AG10803 (cell line): ENCODE measurements at regions not wholly inside any gene's neighbourhood (a gene's known extent, or its start where the extent isn't known, plus 50 kb on each side); places are given as distances from the start of the nearest gene placed in this dataset.

Experiments used
- DNase-seq: peaks from one replicate; pipeline ENCODE4 v3.0.0; 2010; ENCODE audit warnings: low read depth
- H3K4me3 ChIP-seq: 2 replicates; pipeline ENCODE4 v1.5.1; 2011; ENCODE audit warnings: mild to moderate bottlenecking, low read length, control low read depth
- TF ChIP-seq, protein P1 (sequence below): conservative IDR thresholded peaks from 2 replicates; pipeline ENCODE4 v1.5.1; 2011; ENCODE audit warnings: mild to moderate bottlenecking, low read length, control low read depth, inconsistent platforms

DNA sequence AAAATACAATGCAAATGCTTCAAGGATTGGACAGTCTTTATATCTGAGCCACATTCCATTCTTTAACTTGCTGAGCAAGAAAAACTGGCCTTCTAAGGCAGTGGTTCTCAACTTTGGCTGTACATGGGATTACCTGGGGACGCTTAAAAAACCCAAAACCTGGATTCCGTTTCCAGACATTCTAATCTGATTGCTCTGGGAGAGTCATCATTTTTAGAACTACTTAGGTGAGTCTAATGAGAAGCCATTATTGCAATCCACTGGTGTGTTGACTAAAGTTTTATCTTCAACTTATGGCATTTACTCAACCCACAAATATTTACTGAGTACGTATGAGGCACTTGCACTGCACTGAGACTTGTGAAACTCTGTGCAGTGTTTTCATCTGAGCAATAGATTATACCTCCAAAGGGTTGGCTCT is 195.7 kb upstream of the ATP11B start:
- no peak overlapping the region for H3K4me3 ChIP-seq
- DNase-seq, result no peak
- TF ChIP-seq, protein P1, sequence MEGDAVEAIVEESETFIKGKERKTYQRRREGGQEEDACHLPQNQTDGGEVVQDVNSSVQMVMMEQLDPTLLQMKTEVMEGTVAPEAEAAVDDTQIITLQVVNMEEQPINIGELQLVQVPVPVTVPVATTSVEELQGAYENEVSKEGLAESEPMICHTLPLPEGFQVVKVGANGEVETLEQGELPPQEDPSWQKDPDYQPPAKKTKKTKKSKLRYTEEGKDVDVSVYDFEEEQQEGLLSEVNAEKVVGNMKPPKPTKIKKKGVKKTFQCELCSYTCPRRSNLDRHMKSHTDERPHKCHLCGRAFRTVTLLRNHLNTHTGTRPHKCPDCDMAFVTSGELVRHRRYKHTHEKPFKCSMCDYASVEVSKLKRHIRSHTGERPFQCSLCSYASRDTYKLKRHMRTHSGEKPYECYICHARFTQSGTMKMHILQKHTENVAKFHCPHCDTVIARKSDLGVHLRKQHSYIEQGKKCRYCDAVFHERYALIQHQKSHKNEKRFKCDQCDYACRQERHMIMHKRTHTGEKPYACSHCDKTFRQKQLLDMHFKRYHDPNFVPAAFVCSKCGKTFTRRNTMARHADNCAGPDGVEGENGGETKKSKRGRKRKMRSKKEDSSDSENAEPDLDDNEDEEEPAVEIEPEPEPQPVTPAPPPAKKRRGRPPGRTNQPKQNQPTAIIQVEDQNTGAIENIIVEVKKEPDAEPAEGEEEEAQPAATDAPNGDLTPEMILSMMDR, result no peak

DNA sequence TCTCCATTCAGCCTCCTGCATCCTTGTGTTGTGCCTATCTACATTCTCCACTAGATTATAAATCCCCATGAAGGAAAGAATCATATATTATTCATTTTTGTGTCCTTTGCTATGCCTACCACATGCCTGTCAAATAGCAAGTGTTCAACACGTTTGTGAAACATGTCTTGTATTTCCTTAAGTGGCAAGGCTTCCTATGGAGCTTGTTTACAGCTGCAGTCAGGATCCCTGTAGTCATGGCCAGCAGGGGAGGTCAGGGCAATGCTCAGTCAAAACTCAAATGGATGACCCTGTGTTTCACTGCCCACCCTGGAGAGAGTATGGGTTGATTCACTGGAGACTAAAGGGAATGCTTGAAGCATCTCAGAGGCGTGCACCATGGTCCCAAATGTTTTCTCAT is 191.7 kb upstream of the ATP11B start:
- DNase-seq, result no peak
- no peak overlapping the region for H3K4me3 ChIP-seq
- TF ChIP-seq, protein P1, result no peak

DNA sequence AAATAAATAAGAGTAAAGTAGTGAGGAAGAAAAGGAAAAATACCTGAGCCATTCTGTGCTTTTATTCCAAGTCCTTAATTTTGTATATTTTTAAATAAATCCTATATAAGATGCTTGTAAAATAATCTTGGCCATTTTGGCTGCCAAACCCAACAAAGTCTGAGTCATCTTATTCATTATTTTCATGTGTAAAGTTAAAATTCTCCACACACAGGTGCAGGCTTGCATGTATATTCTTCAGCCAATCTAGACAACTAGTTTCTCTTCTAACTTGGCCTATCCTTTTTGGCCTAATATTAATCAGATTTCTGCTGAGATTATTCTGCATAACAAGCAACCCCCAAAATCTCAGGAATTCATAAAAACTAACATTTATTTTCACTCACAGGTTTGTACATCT is 189.8 kb upstream of the ATP11B start:
- H3K4me3 ChIP-seq, result no peak overlapping the region
- TF ChIP-seq, protein P1, result no peak
- DNase-seq, result no peak

DNA sequence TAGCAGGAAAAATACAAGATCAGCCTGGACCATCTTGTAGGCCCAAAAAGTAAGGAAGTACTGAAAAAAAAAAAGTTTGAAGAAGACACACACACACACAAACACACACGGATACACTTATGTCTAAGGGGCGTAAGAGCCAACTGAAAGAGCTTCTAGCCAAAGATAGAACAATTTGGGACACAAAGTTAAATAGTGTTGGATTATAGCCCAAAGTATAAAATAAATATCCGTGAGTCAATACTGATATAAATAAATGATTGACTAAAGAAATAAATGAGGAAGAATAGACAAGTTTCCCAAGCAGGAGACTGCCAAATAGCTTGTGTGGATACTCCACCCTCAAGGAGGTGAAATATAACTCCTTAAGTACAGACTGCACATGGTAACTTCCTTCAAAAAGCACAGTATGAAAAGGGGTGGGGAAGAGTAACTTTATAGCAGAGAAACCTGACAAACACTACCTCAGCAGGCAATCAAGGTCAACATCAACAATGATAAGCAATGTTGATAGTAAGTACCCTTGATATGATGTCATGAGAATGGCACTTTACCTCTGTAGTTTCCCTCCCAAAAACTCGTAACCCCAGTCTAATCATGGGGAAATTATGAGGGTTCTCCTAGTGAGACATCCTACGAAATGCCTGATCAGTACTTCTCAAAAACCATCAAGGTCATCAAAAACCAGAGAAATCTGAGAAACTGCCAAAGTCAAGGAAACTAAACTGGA is 187.3 kb upstream of the ATP11B start:
- TF ChIP-seq, protein P1, result no peak
- no peak for DNase-seq
- no peak overlapping the region for H3K4me3 ChIP-seq

DNA sequence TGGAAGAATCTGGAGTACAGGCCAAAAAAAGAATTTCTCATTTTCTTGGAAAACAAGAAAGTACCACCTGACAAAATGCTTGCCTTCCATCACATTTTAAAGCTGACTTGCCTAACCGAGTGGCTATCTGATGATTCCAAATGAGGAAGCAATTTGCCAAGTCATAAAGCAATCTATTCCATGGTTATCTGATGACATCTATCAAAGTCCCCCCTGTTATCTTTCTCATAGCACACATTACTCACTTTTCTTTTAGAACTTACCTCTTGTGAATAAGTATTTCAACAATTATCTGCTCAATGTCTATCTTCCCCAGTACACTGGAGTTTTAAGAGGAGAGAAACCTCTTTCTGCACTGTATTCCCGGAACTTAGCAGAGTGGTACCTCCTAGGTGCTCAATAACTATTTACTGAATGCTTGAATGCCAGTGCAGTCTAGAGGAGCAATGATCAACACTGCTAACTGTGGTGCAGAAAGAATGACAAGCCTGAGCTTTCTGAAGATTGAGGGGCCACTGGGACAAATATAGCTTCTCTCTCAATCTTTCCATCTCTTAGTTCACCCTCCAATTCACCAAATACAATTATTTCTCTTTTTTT is 186.3 kb upstream of the ATP11B start:
- DNase-seq, result no peak
- no peak overlapping the region for H3K4me3 ChIP-seq
- TF ChIP-seq, protein P1, result no peak

DNA sequence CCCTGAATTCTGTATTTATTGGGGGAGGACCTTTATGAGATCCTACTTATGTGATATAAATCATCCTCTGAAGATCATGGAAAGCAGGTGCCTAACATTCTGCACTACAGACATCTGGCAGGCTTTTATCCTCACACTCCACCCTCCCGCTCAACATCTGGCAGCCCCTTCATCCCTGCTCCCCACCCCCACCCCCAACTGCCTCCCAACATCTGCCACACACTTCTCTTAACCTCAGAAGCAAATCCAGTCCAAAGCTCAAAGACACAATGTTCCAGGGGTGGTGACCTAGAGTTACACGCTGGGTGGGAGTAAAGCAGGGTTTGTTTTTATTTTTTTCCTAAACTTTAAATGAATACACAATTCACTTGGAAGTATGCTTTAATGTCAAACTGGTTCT is 184.5 kb upstream of the ATP11B start:
- TF ChIP-seq, protein P1, result no peak
- DNase-seq, result no peak

DNA sequence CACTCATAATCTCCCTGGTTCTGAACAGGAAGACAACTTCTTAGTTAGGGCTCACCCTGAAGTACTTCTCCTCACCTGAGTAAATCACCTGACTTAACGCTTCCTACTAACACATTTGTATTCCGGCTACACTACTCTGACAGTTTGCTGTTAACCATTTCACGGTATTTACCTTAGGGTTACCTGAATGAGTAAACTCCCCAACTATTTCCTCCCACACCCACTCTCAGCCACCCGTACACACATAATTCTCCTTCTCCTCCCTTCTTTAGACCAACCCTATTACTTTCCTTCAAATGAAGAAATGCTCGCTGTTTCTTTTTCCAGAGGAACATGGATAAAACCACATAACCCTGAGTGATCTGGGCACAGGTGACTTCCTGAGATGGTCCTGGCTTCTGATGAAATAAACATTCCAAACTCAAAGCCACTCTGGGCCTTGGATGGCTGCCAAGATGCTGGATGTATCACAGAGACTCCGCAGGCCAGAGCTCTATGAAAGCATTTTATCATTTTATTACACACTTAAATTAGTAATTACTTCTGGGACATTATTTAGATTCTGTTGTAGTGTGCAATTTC is 183.6 kb upstream of the ATP11B start:
- TF ChIP-seq, protein P1, result no peak
- no peak for DNase-seq
- no peak overlapping the region for H3K4me3 ChIP-seq

More for the DNA sequence above, 184.5 kb upstream of the ATP11B start:
- no peak overlapping the region for H3K4me3 ChIP-seq
